GM19328 (cell line): ENCODE measurements at regions not wholly inside any gene's neighbourhood (a gene's known extent, or its start where the extent isn't known, plus 50 kb on each side); places are given as distances from the start of the nearest gene placed in this dataset.

Source experiments
- ATAC-seq: cut with Tn5 transposase; IDR thresholded peaks from one replicate; pipeline ENCODE4 v1.9.1; 2021; ENCODE audit warnings: mild to moderate bottlenecking, moderate library complexity; ENCODE audit not compliant: unreplicated experiment

DNA sequence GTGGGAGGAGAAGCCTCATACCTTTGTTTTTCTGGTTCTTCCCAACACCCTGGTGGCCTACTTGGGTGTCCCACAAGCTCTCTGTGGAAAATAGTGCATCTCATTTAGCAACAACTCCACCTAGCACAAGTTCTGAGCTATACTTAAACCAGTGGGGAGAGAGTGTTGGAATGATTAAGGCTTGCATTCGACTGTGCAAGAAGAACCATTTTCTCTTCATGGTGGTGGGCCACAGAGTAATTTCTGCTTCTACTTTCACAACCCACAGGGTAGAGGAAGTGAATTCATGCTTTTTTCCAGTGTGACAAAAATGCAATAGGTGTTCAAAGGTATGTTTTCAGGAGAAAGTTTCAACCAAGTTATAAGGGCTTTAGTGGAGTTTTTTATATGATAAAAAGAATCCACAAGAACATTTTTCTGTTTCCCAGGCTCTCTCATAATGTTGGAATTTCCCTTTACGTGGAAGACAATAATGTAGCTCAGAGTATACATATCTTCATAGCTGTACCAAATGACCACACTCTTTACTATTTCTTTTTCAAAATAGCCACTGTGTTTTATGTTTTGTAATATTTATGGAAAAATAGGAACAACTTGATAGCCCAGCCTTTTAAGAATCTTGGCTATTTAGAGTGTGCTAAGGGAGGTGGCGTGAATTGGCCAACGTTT, 80.3 kb upstream of the HHIP start:
- peak; percentile 63 for ATAC-seq

DNA sequence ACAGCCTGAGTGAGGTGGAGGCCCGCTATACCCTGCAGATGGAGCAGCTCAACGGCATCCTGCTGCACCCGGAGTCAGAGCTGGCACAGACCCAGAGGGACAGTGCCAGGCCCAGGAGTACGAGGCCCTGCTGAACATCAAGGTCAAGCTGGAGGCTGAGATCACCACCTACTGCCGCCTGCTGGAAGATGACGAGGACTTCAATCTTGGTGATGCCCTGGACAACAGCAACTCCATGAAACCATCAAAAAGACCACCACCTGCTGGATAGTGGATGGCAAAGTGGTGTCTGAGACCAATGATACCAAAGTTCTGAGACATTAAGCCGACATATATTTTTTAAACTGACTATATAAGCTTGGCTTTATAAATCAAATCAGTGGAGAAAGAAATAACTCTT, 73.3 kb upstream of the HHIP start:
- no peak for ATAC-seq

DNA sequence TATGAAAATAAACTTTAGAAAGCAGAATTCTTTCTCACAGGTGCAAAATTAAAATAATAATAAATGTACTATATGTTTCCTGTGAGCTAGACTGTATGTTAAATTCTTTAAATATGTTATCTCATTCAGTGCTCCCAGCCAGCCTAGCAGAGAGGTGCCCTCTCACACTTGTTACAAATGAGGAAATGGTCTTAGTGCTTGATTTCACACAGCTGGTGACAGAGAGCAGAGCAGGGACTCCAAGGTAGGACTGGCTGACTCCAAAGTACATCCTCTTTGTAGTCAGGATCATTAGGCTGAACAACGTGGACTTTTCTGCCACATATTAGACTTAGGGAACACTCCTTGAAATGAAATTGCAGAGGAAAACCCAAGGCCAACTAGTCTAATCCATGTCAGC, 72.0 kb upstream of the HHIP start:
- ATAC-seq, result peak; percentile 68

DNA sequence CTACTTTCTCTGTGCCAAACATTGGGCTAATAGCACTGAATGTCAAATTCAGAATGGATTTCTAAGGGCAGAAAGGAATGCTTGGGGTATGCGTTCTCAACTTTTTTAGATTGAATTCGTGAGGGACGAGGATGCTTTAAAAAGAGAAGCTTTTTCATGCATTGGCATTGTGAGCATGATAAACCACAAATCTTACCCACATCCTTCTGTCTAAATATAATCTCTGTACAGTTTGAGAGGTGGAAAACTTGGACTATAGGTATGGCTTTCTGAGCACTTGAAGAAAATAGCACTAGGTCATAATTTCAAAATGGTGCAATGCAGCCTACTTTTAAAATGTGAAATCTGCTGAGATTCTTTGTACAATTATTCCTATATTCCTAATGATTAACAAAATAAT, 71.4 kb upstream of the HHIP start:
- ATAC-seq, result no peak

DNA sequence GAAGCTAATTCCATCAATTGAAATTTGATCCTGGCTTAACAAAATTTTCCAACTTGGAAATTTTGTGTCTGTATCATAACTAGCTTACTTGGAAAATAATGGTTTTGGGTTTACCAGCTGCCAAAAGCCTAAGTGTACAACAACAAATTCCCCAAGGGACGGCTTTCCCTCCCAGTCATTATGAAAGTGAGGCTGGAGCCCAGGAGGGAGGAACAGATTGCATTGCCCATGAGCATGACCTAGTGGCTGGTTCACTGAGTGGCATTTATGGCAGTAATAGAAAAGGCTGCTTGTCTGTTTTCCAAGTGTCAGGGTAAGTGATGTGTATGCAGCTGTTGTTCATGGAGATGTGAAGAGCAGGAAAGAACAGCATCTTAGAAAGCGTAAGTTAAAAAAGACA, 70.8 kb upstream of the HHIP start:
- no peak for ATAC-seq

DNA sequence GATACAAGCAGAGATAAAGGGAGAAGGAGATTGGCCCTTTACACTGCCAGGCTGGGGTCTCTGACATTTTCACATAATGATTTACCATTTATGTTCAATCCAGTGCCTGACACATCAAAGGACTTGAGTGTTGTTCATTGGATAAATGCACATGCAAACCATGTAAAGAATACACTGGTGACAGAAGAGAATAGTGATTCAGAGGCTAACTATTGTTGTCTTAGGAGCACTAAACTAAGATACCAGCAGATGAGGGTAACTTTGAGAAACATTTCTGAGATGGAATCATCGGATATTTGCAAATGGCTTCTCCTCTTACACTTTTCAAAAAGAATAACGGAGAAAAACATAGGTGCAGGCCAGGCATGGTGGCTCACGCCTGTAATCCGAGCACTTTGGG, 67.3 kb upstream of the HHIP start:
- no peak for ATAC-seq

DNA sequence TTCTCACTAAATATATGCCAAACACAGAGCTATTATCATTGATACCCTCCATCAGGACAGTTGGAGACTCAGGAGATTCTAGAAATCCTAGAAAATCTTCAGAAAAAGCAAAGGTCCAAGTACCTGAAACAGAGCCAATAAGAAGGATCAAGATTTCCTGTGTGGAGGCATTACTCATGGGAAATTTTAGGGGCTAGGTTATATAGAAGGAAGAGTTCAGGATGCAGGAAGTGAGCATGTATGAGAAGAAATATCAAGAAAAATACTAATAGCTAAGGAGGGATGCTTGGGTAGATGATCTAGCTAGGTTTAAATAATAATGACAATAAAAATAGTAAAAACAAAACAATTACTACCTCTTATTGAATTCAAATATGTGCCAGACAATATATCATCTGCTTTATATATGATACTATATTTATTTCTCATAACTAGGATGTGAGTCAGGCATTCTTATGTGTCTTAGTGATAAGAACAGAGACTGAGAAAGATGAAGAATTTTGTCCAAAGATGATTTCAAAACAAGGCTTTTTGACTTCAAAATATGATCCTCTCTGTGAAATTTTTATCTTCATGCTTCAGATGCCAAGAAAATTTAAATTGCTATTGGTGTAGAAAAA, 66.4 kb upstream of the HHIP start:
- no peak for ATAC-seq

DNA sequence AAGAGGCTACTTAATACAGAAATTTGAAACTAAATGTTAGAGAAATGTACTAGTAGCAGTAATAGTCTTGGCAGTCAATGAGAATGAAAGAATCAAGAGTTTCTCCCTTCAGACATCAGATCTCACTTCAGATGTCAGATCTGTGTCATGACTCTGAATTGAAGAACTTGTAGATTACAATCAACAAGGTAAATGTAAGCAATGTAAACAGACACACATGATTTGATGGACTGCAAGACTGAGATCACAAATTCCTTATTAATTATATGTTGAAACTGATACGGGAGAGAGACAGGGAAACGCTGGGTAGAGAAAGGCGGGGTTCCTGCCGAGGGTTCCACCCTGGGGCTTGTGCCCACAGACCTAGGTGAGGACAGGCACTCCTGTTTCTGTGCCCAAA, 65.5 kb upstream of the HHIP start:
- ATAC-seq, result no peak

DNA sequence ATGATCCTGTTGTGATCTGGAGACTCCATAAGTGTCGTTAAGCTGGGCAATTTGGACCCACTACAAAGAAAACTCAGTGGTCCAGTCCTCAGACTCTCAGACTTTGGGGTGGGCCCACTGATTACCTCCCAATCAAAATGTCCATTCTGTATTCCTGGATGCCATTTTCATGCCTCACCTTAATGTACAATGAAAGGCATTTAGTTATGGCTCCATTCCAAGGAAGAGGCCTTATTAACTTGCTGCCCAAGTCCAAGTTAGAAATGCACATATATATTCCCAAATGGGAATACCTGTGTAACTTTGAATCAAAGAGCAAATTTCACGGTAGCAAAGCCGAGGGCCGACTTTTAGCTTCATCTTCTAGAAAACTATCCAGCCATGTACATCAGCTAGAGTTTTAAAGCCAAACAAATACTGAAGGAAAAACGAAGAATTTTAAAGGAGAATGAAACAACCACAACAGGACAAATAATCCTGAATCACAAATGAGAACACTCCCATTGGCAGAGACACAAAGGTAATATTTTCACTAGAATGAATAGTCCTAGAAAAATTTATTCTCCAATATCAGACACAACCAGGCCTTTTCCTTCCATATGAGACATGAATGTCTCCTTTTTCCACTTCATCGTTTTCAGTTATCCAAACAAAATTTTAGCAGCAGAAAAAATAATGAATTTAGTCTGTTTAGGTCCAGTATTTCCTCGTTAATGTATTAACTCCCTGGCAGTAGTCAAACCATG, 63.7 kb upstream of the HHIP start:
- no peak for ATAC-seq

DNA sequence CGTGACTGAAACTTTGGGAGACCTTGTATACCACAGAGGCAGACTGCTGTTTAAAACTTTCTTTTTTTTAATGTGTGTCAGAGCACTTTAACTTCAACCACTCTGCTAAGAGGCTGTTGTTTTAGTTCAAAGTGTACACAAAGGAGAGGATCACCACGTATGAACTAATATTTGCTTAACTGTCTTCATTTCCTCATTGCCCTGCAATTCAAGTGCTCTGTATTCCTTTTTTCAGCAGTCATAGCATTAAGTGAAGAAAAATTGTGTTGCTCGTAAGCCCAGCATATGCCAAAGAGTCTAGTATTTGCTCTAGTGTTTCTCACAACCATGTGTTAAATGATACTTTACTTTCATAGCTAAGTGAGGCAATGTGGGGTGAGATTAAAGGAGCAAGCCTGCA, 63.0 kb upstream of the HHIP start:
- no peak for ATAC-seq

DNA sequence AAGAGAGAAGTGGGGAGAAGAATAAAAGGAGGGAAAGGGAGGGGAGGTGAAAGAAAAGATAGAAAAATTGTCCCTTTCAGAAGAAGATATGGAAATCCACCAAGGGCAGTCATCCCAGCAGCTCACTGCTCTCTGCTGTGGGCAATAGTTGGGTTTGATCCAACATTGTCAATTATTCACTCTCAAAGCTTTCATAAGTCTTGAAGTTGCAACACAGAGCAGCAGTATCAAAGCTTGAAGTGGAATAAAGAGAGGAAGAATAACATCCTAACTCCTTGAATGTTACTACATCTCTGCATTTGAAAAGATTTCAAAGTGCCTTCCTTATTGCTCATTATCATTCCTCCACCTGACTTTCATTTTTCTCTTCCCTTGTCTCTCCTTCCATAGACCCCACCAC, 62.3 kb upstream of the HHIP start:
- no peak for ATAC-seq

DNA sequence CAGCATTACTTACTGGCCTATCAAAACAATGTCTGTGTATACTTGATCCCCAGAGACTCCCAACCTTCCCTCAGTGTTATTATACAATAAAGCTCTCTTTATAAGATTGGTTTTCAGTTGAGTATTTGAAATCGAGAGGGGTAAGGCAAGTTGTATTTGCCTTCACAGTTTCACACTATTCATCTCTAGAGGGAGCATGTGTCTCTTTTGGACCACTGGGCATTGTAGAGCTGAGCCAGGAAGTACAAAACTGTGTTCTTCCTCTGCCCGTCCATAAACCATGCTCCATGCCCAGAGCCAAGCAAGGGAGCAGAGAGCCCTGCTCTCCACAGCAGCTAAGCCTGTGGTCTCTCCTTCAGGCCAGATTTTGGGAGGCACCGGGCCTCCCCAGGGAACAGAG, 61.5 kb upstream of the HHIP start:
- ATAC-seq, result no peak

DNA sequence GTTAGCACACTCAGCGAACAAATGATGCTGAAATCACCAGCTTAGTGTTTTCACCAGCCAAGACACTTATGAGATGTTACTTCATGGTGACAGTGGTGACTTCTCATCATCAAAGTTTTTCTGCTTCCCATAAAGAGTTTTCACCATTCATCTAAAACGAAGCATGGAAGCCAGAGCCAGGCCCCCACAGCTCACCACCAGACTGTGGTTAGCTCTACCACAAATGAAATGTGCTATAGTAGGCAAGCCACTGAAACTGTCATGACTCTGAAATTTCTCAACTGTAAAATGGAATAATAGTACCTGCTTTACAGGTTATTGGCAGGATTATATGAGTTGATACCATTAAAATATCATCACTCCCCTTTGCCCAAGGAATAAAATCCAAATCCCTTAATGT, 56.4 kb upstream of the HHIP start:
- ATAC-seq, result no peak

DNA sequence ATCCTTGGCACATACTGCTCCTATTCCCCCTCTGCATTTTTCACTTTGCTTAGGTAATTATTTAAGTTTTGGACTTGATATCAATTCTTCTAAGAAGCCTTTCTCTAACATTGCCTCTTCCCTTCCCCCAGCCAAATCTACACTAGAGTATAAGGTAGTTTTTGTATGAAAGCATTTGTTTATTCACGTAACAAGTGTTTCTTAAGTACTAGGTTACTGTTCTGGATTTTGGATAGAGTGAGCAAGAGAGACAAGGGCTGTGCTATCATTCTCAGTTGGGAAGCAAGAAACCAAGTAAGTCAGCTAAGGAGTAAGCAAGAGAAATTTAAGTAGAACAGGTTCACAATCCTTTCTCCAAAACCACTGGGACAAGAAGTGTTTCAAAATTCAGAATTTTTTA, 55.9 kb upstream of the HHIP start:
- no peak for ATAC-seq

DNA sequence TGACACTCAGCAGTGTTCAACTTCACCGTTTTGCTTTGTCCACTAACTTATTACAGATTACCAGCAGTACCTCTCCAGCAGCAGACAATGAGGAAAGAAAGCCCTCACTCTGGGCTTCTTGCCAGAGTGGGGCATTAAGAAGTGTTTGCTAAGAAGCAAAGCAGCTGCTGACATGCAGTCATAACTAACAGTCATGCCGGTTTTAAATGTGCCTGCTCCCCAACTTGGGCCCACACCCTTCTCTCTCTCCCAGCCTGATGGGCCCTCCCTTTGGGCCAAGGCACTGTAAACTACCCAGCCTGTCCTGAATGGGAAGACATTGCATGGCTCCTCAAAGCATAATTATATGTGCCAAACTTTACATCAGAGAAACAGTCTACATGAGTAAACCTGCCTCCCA, 54.6 kb upstream of the HHIP start:
- ATAC-seq, result no peak

DNA sequence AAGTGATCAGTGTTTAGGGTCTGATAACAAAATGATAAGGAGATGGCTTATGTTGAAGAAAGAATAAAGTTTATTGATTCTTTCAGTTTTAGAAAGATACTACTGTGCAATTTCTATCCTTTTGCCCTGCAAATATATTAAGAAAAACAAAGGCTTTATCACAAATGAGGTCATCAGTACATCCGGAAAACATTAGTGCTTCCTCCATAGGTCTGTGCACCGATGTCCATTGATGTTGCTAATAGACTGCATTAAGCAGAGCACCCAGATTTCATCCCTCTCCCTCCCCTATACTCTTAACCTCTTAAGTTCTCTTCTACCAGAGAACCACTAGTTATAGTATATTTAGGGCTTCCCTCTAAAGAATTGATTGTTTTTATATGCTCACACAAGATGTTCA, 53.7 kb upstream of the HHIP start:
- ATAC-seq, result no peak

DNA sequence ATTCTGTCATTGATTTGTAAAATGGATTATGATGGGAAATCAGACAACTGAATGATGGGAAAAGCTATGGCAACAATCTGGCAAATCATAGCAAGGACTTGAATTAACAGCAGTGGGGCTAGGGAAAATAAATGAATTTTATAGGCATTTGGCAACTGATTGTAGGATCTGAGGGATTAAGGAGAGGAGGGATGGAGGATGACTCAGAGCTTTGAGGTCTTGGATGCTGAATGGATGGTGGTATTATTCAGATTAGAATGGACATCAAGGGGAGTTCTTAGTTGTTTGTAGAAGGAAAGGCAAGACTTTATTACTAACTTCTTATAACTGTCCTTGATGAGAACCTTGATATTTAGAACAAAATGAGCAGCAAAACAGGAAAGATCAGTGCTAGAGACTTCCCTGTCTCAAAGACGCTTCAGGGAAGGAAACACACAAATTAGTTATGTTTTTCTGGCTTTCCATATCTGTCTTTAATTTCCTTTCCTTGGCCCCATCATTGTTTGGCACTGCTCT, 51.4 kb upstream of the HHIP start:
- no peak for ATAC-seq

DNA sequence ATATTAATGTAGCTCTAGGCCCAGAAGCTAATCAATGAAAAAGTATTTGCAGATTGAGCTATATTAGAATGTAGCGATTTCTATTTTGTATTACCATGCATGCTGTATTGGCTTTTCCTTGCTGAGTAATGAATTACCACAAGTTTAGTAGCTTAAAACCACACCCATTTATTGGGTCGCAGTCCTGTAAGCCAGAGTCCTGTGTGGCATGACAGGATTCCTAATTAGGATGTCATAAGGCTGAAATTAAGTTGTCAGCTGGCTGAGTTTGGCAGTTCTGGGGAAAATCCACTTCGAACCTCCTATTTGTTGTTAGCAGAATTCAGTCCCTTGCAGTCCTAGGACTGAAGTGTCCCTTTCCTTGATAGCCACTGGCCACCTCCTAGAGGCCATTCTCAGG, 50.3 kb upstream of the HHIP start:
- ATAC-seq, result no peak
